RWPE2 (cell line): ENCODE measurements at regions not wholly inside any gene's neighbourhood (a gene's known extent, or its start where the extent isn't known, plus 50 kb on each side); places are given as distances from the start of the nearest gene placed in this dataset.

Experiments
- ATAC-seq: fragments of 200-7000 bp; cut with Tn5 transposase; 3 replicates; pipeline ENCODE4 v1.9.1; 2021; ENCODE audit warnings: low read depth
- DNase-seq: peaks from one replicate; pipeline ENCODE4 v3.0.0-alpha.2; 2020; ENCODE audit warnings: low spot score
- H3K27ac ChIP-seq: fragments of 450-650 bp; 2 replicates; pipeline ENCODE4 v1.5.1; 2017; ENCODE audit warnings: mild to moderate bottlenecking; ENCODE audit not compliant: poor library complexity, severe bottlenecking
- H3K27me3 ChIP-seq: fragments of 250-450 bp; sonication (Bioruptor Pico); 2 replicates; pipeline ENCODE4 v1.5.1; 2021; ENCODE audit warnings: mild to moderate bottlenecking, moderate library complexity; ENCODE audit not compliant: insufficient read depth, poor library complexity, severe bottlenecking
- H3K36me3 ChIP-seq: fragments of 250-450 bp; sonication (Bioruptor Pico); 2 replicates; pipeline ENCODE4 v1.5.1; 2020; ENCODE audit warnings: low read depth, mild to moderate bottlenecking, moderate library complexity
- H3K4me1 ChIP-seq: fragments of 250-450 bp; sonication (Bioruptor Pico); 2 replicates; pipeline ENCODE4 v1.5.1; 2021; ENCODE audit warnings: mild to moderate bottlenecking, moderate library complexity; ENCODE audit not compliant: insufficient read depth, poor library complexity, severe bottlenecking
- H3K4me3 ChIP-seq: fragments of 250-450 bp; sonication (Bioruptor Pico); 2 replicates; pipeline ENCODE4 v1.5.1; 2021; ENCODE audit warnings: mild to moderate bottlenecking, moderate library complexity; ENCODE audit not compliant: severe bottlenecking
- H3K9me3 ChIP-seq: fragments of 250-450 bp; sonication (Bioruptor Pico); 2 replicates; pipeline ENCODE4 v1.5.1; 2021; ENCODE audit warnings: mild to moderate bottlenecking, moderate library complexity; ENCODE audit not compliant: severe bottlenecking
- TF ChIP-seq, protein P1 (sequence below): fragments of 450-650 bp; IDR thresholded peaks from one replicate; pipeline ENCODE4 v1.5.1; 2017; ENCODE audit warnings: mild to moderate bottlenecking, moderate library complexity; ENCODE audit not compliant: poor library complexity, severe bottlenecking

DNA sequence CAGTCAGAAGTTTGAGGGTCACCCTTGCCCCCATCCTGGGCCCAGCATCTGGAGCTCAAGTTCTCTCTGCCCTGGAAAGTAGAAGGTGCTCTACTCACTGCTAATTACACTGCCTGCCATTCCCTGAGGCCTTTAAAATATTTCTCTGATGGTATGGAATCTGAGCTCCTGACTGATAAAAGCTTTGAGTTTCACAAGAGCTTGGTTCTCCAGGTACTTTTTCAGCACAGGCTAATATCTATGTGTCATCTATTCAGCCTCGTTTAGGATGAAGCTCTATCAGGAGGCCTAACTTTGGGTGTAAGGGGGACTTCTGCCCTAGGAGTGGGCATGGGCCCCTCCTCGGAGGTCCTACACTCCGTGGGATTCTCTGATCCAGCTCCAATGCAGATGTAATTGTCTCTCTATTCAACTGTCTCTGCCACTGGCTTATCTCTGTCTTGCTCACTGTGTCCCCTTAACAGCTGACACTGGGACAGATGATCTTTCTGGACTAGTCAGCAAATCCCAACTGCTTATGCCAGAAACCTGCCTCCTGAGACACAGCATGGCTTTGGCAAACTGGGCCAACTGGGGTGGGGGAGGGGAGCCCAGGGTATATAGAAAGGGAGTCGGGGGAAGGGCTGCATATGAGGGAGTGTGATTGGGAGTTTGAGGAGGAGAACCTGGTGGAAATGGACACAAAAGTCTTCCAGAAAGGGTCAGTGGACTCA, 104.2 kb upstream of the GADD45A start:
- no peak for DNase-seq
- Histone ChIP-seq H3K36me3 (no peaks in the 10 kb centered on the region), H3K4me3 (no peak overlapping the region), H3K27ac (peak overlapping the region; percentile 38), H3K27me3 (no peaks in the 10 kb centered on the region), H3K9me3 (no peaks in the 10 kb centered on the region), H3K4me1 (peaks cover 23% of the 10 kb centered on the region)
- peak; percentile 58 for ATAC-seq
- TF ChIP-seq, protein P1, sequence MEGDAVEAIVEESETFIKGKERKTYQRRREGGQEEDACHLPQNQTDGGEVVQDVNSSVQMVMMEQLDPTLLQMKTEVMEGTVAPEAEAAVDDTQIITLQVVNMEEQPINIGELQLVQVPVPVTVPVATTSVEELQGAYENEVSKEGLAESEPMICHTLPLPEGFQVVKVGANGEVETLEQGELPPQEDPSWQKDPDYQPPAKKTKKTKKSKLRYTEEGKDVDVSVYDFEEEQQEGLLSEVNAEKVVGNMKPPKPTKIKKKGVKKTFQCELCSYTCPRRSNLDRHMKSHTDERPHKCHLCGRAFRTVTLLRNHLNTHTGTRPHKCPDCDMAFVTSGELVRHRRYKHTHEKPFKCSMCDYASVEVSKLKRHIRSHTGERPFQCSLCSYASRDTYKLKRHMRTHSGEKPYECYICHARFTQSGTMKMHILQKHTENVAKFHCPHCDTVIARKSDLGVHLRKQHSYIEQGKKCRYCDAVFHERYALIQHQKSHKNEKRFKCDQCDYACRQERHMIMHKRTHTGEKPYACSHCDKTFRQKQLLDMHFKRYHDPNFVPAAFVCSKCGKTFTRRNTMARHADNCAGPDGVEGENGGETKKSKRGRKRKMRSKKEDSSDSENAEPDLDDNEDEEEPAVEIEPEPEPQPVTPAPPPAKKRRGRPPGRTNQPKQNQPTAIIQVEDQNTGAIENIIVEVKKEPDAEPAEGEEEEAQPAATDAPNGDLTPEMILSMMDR: no peak

DNA sequence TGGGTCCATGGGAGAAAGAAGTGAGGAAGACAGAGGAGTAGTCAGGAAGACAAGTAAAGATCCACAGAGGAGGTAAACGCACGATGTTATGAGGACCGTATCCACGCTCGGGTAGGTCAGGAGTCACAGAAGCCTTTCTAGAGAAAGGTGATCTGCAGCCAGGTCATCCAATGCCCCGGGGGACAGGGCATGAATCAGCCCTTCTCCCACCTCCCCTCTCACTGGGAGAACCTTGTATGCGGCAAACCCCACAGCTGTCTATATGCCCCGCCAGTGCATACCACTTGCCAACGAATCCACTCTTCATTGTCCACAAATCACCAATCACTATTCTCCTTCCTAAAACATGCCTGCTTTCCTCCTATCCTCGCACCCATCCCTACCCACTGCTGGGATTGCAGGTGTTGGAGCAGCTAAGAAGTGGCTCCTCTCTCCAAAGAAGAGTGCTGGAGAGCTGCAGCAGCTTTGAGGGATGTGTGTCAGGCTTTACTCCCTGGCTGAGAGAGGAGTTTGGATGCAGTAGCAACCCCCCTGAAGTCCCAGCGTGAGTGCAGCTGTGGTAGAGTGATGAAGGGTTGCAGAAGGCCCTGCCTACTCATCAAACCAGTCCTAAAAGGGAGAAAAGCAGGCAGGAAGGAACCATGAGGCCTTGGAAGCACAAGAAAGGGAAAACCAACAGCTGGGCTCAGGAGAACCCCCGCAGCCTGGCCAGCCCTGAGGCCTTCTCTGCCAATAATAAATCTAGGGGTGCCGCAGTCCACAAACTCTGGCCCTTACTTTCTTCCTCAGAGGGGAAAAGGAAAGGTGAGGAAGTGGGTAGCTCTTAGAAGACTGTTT, 102.2 kb upstream of the GADD45A start:
- ATAC-seq (no peak), DNase-seq (no peak)
- Histone ChIP-seq H3K9me3 (no peaks in the 10 kb centered on the region), H3K36me3 (no peaks in the 10 kb centered on the region), H3K27me3 (no peaks in the 10 kb centered on the region), H3K27ac (no peak overlapping the region), H3K4me1 (peaks cover 10% of the 10 kb centered on the region), H3K4me3 (no peak overlapping the region)
- TF ChIP-seq, protein P1: no peak

DNA sequence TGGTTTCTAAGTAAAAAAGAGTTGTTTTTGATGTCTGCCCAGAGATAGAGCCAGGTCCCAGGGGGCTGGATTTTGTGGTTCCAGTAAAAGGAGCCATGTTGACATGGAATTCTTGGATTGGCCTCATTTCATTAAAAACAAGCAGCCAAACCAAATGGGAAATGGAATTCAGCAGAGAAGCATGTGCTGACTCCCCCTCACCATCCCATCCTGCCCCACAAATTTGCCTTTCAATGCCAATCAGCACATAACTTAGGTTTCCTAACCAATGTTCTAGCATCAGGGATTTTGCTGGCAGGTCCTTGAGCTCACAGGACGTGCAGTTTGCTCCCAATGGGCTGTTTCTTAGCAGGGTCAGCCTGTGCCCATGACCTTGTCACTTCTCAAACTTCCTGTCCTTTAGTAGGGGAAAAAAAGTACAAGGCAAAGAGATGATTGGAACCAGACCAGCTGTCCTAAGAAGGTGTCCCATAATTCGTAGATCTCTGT, 101.5 kb upstream of the GADD45A start:
- peaks cover 10% of the 10 kb centered on the region for H3K4me1 ChIP-seq
- DNase-seq (no peak), ATAC-seq (no peak)
- no peaks in the 10 kb centered on the region for H3K36me3 ChIP-seq
- H3K27ac ChIP-seq: no peak overlapping the region
- TF ChIP-seq, protein P1: no peak
- H3K4me3 ChIP-seq: no peak overlapping the region
- H3K9me3 ChIP-seq: no peaks in the 10 kb centered on the region
- no peaks in the 10 kb centered on the region for H3K27me3 ChIP-seq

DNA sequence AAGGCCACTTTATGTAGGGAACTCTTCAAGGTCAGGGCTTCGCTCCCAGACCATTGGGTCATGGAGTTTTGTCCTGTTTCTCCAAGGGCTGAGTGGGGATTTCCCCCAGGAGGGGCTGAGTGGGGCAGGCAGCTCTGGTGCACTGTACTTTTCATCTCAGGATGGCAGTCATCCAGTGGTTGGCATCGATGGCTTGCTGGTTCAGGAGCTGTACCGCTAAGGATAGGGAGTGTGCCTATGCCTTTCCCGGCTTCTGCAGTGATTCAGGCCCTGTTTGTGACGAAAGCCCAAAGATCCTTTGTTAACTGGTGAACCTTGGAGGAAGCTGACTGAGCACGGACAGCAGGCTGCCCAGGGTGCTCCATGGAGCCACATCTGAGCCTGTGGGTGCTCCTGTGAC, 100.1 kb upstream of the GADD45A start:
- H3K27ac ChIP-seq: no peak overlapping the region
- peaks cover 10% of the 10 kb centered on the region for H3K4me1 ChIP-seq
- H3K36me3 ChIP-seq: no peaks in the 10 kb centered on the region
- H3K4me3 ChIP-seq: no peak overlapping the region
- no peak for DNase-seq
- ATAC-seq: no peak
- H3K9me3 ChIP-seq: no peaks in the 10 kb centered on the region
- TF ChIP-seq, protein P1: no peak
- H3K27me3 ChIP-seq: no peaks in the 10 kb centered on the region
